ENCODE measurements at regions not wholly inside any gene's neighbourhood (a gene's known extent, or its start where the extent isn't known, plus 50 kb on each side); places are given as distances from the start of the nearest gene placed in this dataset.

DNA sequence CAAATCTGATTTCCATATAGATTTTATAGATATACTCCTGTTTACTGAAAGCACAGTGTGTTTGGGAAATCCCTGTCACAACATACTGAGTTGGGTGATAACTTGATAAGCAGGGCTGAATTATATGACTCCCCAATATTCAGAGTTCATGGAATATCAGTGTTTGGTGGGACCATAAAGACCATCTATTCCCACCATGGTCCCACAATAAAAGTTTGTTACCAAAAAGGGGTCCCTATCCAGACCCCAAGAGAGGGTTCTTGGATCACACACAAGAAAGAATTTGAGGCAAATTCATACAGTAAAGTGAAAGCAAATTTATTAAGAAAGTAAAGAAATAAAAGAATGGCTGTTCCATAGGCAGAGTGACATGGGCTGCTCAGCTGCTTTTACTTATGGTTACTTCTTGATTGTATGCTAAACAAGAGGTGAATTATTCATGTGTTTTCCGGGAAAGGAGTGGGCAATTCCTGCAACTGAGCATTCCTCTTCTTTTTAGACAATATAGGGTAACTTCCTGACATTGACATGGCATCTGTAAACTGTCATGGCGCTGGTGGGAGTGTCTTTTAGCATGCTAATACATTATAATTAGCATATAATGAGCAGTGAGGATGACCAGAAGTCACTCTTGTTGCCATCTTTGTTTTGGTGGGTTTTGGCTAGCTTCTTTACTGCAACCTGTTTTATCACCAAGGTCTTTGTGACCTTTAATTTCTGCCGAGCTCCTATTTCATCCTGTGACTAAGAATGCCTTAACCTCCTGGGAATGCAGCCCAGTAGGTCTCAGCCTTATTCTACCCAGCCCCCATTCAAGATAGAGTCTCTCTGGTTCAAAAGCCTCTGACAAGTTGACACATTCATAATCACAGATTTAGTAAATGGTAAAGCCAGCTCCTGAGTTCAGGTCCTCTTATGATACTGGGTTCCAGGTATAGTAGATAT is 240.6 kb upstream of the PDGFD start:
- TF ChIP-seq, protein P1, sequence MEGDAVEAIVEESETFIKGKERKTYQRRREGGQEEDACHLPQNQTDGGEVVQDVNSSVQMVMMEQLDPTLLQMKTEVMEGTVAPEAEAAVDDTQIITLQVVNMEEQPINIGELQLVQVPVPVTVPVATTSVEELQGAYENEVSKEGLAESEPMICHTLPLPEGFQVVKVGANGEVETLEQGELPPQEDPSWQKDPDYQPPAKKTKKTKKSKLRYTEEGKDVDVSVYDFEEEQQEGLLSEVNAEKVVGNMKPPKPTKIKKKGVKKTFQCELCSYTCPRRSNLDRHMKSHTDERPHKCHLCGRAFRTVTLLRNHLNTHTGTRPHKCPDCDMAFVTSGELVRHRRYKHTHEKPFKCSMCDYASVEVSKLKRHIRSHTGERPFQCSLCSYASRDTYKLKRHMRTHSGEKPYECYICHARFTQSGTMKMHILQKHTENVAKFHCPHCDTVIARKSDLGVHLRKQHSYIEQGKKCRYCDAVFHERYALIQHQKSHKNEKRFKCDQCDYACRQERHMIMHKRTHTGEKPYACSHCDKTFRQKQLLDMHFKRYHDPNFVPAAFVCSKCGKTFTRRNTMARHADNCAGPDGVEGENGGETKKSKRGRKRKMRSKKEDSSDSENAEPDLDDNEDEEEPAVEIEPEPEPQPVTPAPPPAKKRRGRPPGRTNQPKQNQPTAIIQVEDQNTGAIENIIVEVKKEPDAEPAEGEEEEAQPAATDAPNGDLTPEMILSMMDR (IDR thresholded peaks at IDR 0.05; ENCODE audit: low read depth, low read length) = no peak
- no peak for TF ChIP-seq EZH2phosphoT487 (IDR thresholded peaks at IDR 0.05; ENCODE audit: low read depth)
- Histone ChIP-seq H3K36me3 (replicated peaks; ENCODE audit: low read depth, low read length) (no peaks in the 10 kb centered on the region), H3K79me2 (ENCODE audit: low read length) (no peaks in the 10 kb centered on the region), H3K4me2 (ENCODE audit: low read length) (no peak overlapping the region), H2AFZ (ENCODE audit: low read depth, low read length) (no peak overlapping the region), H3K4me3 (ENCODE audit: low read length) (no peak overlapping the region), H3K9ac (ENCODE audit: low read length) (no peak overlapping the region), H3K9me3 (ENCODE audit: insufficient read depth, low read length) (no peaks in the 10 kb centered on the region), H4K20me1 (ENCODE audit: insufficient read depth, low read length) (no peaks in the 10 kb centered on the region), H3K27ac (ENCODE audit: low read length) (no peak overlapping the region), H3K27me3 (ENCODE audit: low read depth, low read length) (no peaks in the 10 kb centered on the region), H3K4me1 (ENCODE audit: low read length) (peaks cover 20% of the 10 kb centered on the region)

DNA sequence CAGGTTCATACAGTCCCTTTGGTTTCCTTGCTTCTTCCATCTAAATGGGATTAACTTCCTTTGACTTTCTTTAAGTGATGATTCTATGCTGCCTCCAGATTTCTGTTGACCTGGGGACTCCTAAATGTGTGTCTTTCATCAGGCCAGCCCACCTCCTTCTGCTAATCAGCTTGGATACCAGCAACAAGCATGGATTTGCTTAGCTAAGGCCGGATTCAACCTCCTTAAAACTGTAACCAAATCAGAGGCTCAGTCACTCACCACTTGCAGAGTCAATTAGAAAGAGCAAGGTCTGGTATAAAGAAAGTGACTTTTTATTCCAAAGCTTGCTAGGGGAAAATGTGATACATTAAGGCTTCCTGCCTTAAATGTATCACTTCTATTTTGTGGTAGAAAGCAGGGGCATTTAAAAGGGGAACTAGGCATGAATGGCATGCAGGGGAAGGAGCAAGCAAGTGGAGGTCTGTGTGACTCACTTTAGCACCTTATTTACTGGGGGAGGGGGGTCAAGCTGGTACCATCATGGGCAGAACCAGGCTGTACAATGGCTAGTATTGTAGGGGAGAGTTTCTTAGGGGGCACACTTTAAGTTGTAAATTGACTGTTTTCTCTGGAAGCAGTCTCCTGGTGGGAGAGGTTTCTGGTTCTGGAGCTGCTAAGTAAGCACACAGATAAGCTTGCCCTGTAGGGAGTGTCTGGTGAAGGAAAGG is 239.0 kb upstream of the PDGFD start:
- no peaks in the 10 kb centered on the region for H3K36me3 ChIP-seq (replicated peaks; ENCODE audit: low read depth, low read length)
- H3K9me3 ChIP-seq (ENCODE audit: insufficient read depth, low read length) = no peaks in the 10 kb centered on the region
- peaks cover 20% of the 10 kb centered on the region for H3K4me1 ChIP-seq (ENCODE audit: low read length)
- peak overlapping the region; percentile 70 for H3K4me2 ChIP-seq (ENCODE audit: low read length)
- H3K27ac ChIP-seq (ENCODE audit: low read length) = peak overlapping the region; percentile 76
- TF ChIP-seq EZH2phosphoT487 (IDR thresholded peaks at IDR 0.05; ENCODE audit: low read depth) = no peak
- TF ChIP-seq, protein P1 (IDR thresholded peaks at IDR 0.05; ENCODE audit: low read depth, low read length) = no peak
- H3K9ac ChIP-seq (ENCODE audit: low read length) = peak overlapping the region; percentile 22; the same call in 1 of the 2 replicates
- no peaks in the 10 kb centered on the region for H3K79me2 ChIP-seq (ENCODE audit: low read length)
- no peak overlapping the region for H2AFZ ChIP-seq (ENCODE audit: low read depth, low read length)
- no peaks in the 10 kb centered on the region for H3K27me3 ChIP-seq (ENCODE audit: low read depth, low read length)
- H3K4me3 ChIP-seq (ENCODE audit: low read length) = peak overlapping the region; percentile 38
- H4K20me1 ChIP-seq (ENCODE audit: insufficient read depth, low read length) = no peaks in the 10 kb centered on the region

DNA sequence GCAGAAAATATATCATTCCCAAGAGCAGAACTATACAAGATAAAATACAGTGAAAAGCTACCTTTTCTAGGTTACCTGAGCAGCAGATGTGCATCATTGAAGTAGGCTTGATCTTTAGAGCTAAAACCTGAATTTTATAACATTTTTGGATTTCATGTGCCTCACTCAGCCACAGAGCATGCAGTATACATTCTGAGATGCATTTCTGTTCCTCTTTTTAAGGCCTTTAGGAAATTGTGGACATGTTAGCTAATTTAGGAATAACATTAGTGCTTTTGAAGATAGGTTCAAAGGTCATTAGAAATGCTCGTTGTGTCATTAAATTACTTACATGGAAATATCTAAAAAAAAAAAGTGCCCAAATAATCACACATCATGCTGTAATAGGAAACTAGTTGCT is 230.6 kb upstream of the PDGFD start:
- Histone ChIP-seq H2AFZ (ENCODE audit: low read depth, low read length) (no peak overlapping the region), H3K4me3 (ENCODE audit: low read length) (no peak overlapping the region), H3K27me3 (ENCODE audit: low read depth, low read length) (no peaks in the 10 kb centered on the region), H3K9me3 (ENCODE audit: insufficient read depth, low read length) (no peaks in the 10 kb centered on the region), H3K4me2 (ENCODE audit: low read length) (peak overlapping the region; percentile 10; the same call in 1 of the 2 replicates), H3K27ac (ENCODE audit: low read length) (no peak overlapping the region), H3K9ac (ENCODE audit: low read length) (no peak overlapping the region), H3K4me1 (ENCODE audit: low read length) (peaks cover 25% of the 10 kb centered on the region), H3K36me3 (replicated peaks; ENCODE audit: low read depth, low read length) (no peaks in the 10 kb centered on the region), H4K20me1 (ENCODE audit: insufficient read depth, low read length) (no peaks in the 10 kb centered on the region), H3K79me2 (ENCODE audit: low read length) (no peaks in the 10 kb centered on the region)
- TF ChIP-seq, protein P1 (IDR thresholded peaks at IDR 0.05; ENCODE audit: low read depth, low read length) = no peak
- TF ChIP-seq EZH2phosphoT487 (IDR thresholded peaks at IDR 0.05; ENCODE audit: low read depth) = no peak

DNA sequence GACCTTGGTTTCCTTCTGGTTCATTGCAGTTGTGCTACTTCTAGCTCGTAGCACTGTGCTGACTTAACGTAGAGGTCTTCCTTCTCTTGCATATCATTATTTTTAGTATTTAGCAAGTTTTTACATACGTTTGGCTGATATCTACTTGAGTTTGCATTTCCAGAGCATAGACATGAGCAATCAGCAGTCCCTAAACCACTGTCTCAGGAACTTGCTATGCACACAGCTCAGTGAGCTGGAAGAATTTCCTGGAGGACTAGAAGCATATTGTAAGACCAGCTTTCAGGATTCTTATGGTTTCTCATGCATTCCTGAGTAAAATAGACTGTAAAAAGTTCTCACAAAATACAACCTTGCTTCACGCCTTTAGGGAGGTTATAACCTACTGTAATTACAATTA is 226.7 kb upstream of the PDGFD start:
- H4K20me1 ChIP-seq (ENCODE audit: insufficient read depth, low read length) = no peaks in the 10 kb centered on the region
- H2AFZ ChIP-seq (ENCODE audit: low read depth, low read length) = no peak overlapping the region
- H3K36me3 ChIP-seq (replicated peaks; ENCODE audit: low read depth, low read length) = no peaks in the 10 kb centered on the region
- no peaks in the 10 kb centered on the region for H3K27me3 ChIP-seq (ENCODE audit: low read depth, low read length)
- peaks cover 13% of the 10 kb centered on the region for H3K4me1 ChIP-seq (ENCODE audit: low read length)
- TF ChIP-seq EZH2phosphoT487 (IDR thresholded peaks at IDR 0.05; ENCODE audit: low read depth) = no peak
- TF ChIP-seq, protein P1 (IDR thresholded peaks at IDR 0.05; ENCODE audit: low read depth, low read length) = no peak
- no peaks in the 10 kb centered on the region for H3K9me3 ChIP-seq (ENCODE audit: insufficient read depth, low read length)
- no peak overlapping the region for H3K27ac ChIP-seq (ENCODE audit: low read length)
- H3K4me2 ChIP-seq (ENCODE audit: low read length) = no peak overlapping the region
- no peak overlapping the region for H3K4me3 ChIP-seq (ENCODE audit: low read length)
- no peaks in the 10 kb centered on the region for H3K79me2 ChIP-seq (ENCODE audit: low read length)
- no peak overlapping the region for H3K9ac ChIP-seq (ENCODE audit: low read length)

Data from OCI-LY3 (cell line).